ENCODE measurements at regions not wholly inside any gene's neighbourhood (a gene's known extent, or its start where the extent isn't known, plus 50 kb on each side); places are given as distances from the start of the nearest gene placed in this dataset.
"Not testable (repeated sequence)": the region's sequence is repeated elsewhere in the genome, so short reads cannot be mapped to it uniquely, and the experiment has no call there.

DNA sequence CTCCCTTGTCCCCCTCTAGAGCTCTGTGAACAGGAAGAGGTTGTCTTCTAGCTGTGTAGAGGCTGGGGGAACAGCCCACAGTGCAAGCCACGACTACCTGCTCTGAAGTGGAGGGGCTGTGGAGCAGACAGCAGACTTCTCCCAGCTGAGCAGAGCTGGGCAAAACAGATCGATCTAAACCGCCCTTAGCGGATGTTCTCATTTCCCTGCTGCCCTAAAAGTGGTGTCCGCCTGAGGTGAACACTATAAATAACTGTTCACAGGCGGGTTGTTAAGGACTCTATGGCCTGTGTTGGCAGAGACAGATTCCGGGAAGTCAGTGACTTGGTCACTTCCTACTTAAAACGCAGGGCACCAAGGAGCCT lies 203.2 kb downstream of the RHOU start:
- DNase-seq (ENCODE audit: low spot score in 2 of 2) (no peak), ATAC-seq (peak; percentile 63)
- Mint-ChIP-seq H3K9me3 (no peaks in the 10 kb centered on the region), H3K36me3 (no peaks in the 10 kb centered on the region), H3K4me1 (peaks cover 30% of the 10 kb centered on the region), H3K27ac (peak overlapping the region; percentile 58), H3K4me3 (peak overlapping the region; percentile 22)

- H3K4me3 Mint-ChIP-seq: no peak overlapping the region
Measured at GRCh38 chr1:228939001-228939691, 203.9 kb downstream of the RHOU start.

GRCh38 chr1:228939881-228940392 lies 204.7 kb downstream of the RHOU start:
- ATAC-seq (no peak), DNase-seq (ENCODE audit: low spot score in 2 of 2) (no peak)
- Mint-ChIP-seq H3K4me1 (peaks cover 30% of the 10 kb centered on the region), H3K27ac (no peak overlapping the region), H3K4me3 (no peak overlapping the region), H3K36me3 (no peaks in the 10 kb centered on the region), H3K9me3 (no peaks in the 10 kb centered on the region)

More at GRCh38 chr1:228939001-228939691, 203.9 kb downstream of the RHOU start:
- DNase-seq (ENCODE audit: low spot score in 2 of 2) (no peak), ATAC-seq (peak; percentile 64)
- Mint-ChIP-seq H3K27ac (peak overlapping the region; percentile 58), H3K9me3 (no peaks in the 10 kb centered on the region), H3K36me3 (no peaks in the 10 kb centered on the region), H3K4me1 (peaks cover 30% of the 10 kb centered on the region)

- no peaks in the 10 kb centered on the region for H3K36me3 Mint-ChIP-seq
- no peak for ATAC-seq
- H3K4me3 Mint-ChIP-seq: no peak overlapping the region
- H3K27ac Mint-ChIP-seq: no peak overlapping the region
- no peaks in the 10 kb centered on the region for H3K9me3 Mint-ChIP-seq
- peaks cover 30% of the 10 kb centered on the region for H3K4me1 Mint-ChIP-seq
- DNase-seq (ENCODE audit: low spot score in 2 of 2): no peak
Measured at GRCh38 chr1:228940526-228940925, 205.2 kb downstream of the RHOU start.

GRCh38 chr1:228940926-228941325 lies 205.6 kb downstream of the RHOU start:
- DNase-seq (ENCODE audit: low spot score in 2 of 2) (no peak), ATAC-seq (no peak)
- Mint-ChIP-seq H3K36me3 (no peaks in the 10 kb centered on the region), H3K9me3 (no peaks in the 10 kb centered on the region), H3K27ac (no peak overlapping the region), H3K4me1 (peaks cover 28% of the 10 kb centered on the region), H3K4me3 (no peak overlapping the region)

- DNase-seq (ENCODE audit: low spot score in 2 of 2): no peak
- H3K4me3 Mint-ChIP-seq: no peak overlapping the region
- no peaks in the 10 kb centered on the region for H3K9me3 Mint-ChIP-seq
- H3K27ac Mint-ChIP-seq: no peak overlapping the region
- ATAC-seq: no peak
- H3K4me1 Mint-ChIP-seq: peaks cover 20% of the 10 kb centered on the region
- no peaks in the 10 kb centered on the region for H3K36me3 Mint-ChIP-seq
Measured at GRCh38 chr1:228941666-228942065, 206.4 kb downstream of the RHOU start.

GRCh38 chr1:228943436-228943835 lies 208.2 kb downstream of the RHOU start:
- ATAC-seq: no peak
- Mint-ChIP-seq H3K36me3 (no peaks in the 10 kb centered on the region), H3K4me3 (no peak overlapping the region), H3K27ac (no peak overlapping the region), H3K9me3 (no peaks in the 10 kb centered on the region), H3K4me1 (peaks cover 8% of the 10 kb centered on the region)
- no peak for DNase-seq (ENCODE audit: low spot score in 2 of 2)

DNA sequence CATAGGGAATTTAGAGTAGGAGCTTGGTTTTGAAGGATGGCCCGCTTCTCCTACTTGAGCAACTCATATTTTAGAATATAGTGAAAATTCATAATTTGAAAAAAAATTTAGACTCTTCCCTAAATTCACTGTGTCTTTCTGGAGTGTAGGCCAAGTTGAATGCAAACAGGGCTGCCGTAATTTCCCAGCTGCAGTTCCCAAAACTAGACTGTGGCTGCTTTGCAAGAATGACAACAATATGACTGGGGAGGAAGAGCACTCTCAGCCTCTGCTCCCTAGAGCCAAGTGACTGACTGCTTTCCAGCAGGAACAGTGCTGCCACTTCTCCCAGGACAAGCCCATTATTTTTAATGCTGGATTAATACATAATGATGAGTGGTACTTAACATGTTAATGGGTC lies 209.0 kb downstream of the RHOU start:
- no peaks in the 10 kb centered on the region for H3K4me1 Mint-ChIP-seq
- no peak overlapping the region for H3K27ac Mint-ChIP-seq
- no peaks in the 10 kb centered on the region for H3K9me3 Mint-ChIP-seq
- no peak overlapping the region for H3K4me3 Mint-ChIP-seq
- no peak for DNase-seq (ENCODE audit: low spot score in 2 of 2)
- H3K36me3 Mint-ChIP-seq: no peaks in the 10 kb centered on the region
- ATAC-seq: no peak

- DNase-seq (ENCODE audit: low spot score in 2 of 2) (no peak), ATAC-seq (peak; percentile 69)
- Mint-ChIP-seq H3K4me1 (no peaks in the 10 kb centered on the region), H3K36me3 (no peaks in the 10 kb centered on the region), H3K4me3 (no peak overlapping the region), H3K27ac (no peak overlapping the region), H3K9me3 (no peaks in the 10 kb centered on the region)
Measured at GRCh38 chr1:228944935-228945371, 209.7 kb downstream of the RHOU start.

DNA sequence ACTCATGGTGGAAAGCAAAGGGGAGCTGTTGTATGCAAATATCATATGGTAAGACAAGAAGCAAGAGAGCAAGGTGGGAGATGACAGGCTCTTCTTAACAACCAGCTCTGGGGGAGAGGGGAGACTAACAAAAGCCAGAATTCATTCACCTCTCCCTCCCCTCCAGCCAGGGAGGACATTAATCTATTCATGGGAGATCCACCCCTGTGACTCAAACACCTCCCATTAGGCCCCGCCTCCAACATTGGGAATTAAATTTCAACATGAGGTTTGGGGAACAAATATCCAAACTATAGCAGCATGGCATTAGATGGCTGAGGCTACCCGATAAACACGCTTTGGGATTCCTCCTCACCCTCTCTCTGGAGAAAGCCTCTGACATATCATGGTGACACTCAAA lies 210.6 kb downstream of the RHOU start:
- Mint-ChIP-seq H3K9me3 (no peaks in the 10 kb centered on the region), H3K36me3 (no peaks in the 10 kb centered on the region), H3K4me3 (no peak overlapping the region), H3K4me1 (no peaks in the 10 kb centered on the region), H3K27ac (no peak overlapping the region)
- no peak for ATAC-seq
- DNase-seq (ENCODE audit: low spot score in 2 of 2): no peak

DNA sequence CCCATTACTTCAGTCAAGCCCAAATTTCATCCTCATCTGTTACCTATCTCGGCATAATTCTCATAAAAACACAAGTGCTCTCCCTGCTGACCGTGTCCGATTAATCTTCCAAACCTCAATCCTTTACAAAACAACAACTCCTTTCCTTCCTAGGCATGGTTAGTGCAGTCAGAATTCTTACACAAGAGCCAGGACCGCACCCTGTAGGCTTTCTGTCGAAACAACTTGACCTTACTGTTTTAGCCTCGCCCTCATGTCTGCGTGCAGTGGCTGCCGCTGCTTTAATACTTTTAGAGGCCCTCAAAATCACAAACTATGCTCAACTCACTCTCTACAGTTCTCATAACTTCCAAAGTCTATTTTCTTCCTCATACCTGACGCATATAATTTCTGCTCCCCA lies 214.3 kb downstream of the RHOU start:
- H3K9me3 Mint-ChIP-seq; DNase-seq (ENCODE audit: low spot score in 2 of 2); ATAC-seq; H3K36me3 Mint-ChIP-seq; H3K27ac Mint-ChIP-seq; H3K4me3 Mint-ChIP-seq; H3K4me1 Mint-ChIP-seq: not testable (repeated sequence)

- ATAC-seq (no peak), DNase-seq (ENCODE audit: low spot score in 2 of 2) (no peak)
- H3K4me3 Mint-ChIP-seq: no peak overlapping the region
- no peaks in the 10 kb centered on the region for H3K9me3 Mint-ChIP-seq
- H3K27ac Mint-ChIP-seq: no peak overlapping the region
- H3K36me3 Mint-ChIP-seq: no peaks in the 10 kb centered on the region
- H3K4me1 Mint-ChIP-seq: no peaks in the 10 kb centered on the region
Measured at GRCh38 chr1:228953207-228953606, 217.9 kb downstream of the RHOU start.

DNA sequence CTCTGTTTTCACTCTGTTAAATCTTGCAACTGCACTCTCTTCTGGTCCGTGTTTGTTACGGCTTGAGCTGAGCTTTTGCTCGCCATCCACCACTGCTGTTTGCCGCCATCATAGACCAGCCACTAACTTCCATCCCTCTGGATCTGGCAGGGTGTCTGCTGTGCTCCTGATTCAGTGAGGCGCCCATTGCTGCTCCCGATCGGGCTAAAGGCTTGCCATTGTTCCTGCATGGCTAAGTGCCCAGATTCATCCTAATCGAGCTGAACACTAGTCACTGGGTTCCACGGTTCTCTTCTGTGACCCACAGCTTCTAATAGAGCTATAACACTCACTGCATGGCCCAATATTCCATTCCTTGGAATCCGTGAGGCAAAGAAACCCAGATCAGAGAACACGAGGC lies 218.5 kb downstream of the RHOU start:
- not testable (repeated sequence) for H3K9me3 Mint-ChIP-seq; H3K4me3 Mint-ChIP-seq; DNase-seq (ENCODE audit: low spot score in 2 of 2); ATAC-seq; H3K36me3 Mint-ChIP-seq; H3K27ac Mint-ChIP-seq; H3K4me1 Mint-ChIP-seq

GRCh38 chr1:228955691-228956090 lies 220.4 kb downstream of the RHOU start:
- Mint-ChIP-seq H3K36me3 (no peaks in the 10 kb centered on the region), H3K4me3 (no peak overlapping the region), H3K4me1 (no peaks in the 10 kb centered on the region), H3K9me3 (no peaks in the 10 kb centered on the region), H3K27ac (no peak overlapping the region)
- DNase-seq (ENCODE audit: low spot score in 2 of 2) (no peak), ATAC-seq (no peak)

DNA sequence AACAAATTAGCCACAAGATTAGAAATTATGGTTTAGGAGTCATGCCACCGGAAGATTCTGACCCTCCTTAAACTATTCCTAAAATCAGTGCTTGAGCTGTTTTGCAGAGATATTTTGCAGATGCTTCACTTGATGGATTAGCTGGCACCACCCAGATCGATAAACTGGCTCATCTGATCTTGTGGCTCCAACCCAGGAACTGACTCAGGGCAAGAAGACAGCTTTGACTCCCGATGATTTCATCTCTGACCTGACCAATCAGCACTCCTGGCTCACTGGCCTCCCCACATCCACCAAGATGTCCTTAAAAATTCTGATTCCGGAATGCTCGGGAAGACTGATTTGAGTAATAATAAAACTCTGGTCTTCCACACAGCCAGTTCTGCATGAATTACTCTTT lies 221.6 kb downstream of the RHOU start:
- no peak overlapping the region for H3K27ac Mint-ChIP-seq
- H3K4me1 Mint-ChIP-seq: no peaks in the 10 kb centered on the region
- no peak for DNase-seq (ENCODE audit: low spot score in 2 of 2)
- no peaks in the 10 kb centered on the region for H3K36me3 Mint-ChIP-seq
- no peaks in the 10 kb centered on the region for H3K9me3 Mint-ChIP-seq
- no peak for ATAC-seq
- H3K4me3 Mint-ChIP-seq: no peak overlapping the region

DNA sequence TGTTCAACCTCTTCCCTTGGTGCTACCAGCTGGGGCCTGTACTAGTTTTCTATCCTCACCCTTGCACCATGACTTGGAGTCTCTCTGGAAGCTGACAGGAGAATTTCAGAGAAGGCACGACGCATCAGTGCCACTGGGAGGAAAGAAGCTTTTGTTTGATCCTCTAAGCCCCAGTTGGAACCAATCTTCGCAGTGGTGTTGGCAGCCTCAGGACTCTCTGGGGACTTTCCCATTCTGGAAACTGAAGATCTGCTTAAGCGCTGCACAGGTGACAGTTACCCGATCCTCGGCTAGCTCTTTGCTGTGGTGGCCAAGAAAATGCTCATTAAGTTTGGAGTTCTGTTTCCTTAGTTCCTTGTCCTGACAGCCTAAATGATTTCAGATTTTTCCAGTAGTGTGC lies 222.3 kb downstream of the RHOU start:
- DNase-seq (ENCODE audit: low spot score in 2 of 2) (no peak), ATAC-seq (no peak)
- H3K36me3 Mint-ChIP-seq: no peaks in the 10 kb centered on the region
- no peak overlapping the region for H3K4me3 Mint-ChIP-seq
- no peaks in the 10 kb centered on the region for H3K9me3 Mint-ChIP-seq
- no peaks in the 10 kb centered on the region for H3K4me1 Mint-ChIP-seq
- no peak overlapping the region for H3K27ac Mint-ChIP-seq

Data from stimulated activated effector memory CD8-positive, alpha-beta T cell treated with anti-CD3 and anti-CD28 coated beads, Interleukin-12 subunit alpha, Interleukin-12 subunit beta, amount 100 ng/mL, for 72 hours (primary cell).